HG03442 (cell line): ENCODE measurements at regions not wholly inside any gene's neighbourhood (a gene's known extent, or its start where the extent isn't known, plus 50 kb on each side); places are given as distances from the start of the nearest gene placed in this dataset.

ENCODE experiments used
- ATAC-seq: cut with Tn5 transposase; IDR thresholded peaks from one replicate; pipeline ENCODE4 v1.9.1; 2021; ENCODE audit warnings: mild to moderate bottlenecking, moderate library complexity; ENCODE audit not compliant: unreplicated experiment

DNA sequence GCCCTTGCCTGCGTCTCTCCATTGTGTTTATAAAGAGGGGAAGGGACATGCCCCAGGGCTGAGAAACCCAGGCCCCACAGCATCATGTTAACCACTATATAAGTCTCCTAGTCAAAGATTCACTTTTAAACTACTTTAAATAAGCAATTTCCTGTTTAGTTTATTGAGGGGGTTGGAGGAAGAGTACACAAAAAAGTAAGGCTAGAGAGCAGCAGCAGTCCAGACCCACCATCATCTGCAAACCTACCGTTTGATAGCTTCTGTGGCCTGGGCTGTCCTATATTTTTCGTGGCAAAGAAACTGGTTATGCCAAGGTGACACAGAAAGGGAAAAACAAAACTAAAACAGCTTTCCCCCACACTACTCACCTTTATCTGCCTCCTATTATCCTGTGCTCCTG, 646.1 kb downstream of the IRS1 start:
- no peak for ATAC-seq

DNA sequence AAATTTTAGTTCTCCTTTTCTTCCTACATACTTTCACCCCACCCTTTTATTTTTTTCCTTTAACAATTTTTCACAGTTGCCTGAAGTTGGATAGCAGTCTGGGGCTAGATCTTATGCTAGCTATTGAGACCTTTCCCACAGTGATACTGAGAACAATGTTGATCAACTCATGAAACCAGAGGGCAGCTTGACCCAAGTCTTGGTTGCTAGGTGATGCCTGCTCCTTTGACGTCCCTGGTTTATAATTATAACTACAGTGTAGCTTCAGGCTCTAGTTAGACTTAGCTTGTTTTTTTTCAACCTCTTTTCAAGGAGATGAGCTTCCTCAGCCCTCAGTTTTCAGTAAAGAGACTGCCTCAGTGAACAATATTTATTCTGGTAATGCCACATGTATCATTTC, 648.5 kb downstream of the IRS1 start:
- no peak for ATAC-seq

DNA sequence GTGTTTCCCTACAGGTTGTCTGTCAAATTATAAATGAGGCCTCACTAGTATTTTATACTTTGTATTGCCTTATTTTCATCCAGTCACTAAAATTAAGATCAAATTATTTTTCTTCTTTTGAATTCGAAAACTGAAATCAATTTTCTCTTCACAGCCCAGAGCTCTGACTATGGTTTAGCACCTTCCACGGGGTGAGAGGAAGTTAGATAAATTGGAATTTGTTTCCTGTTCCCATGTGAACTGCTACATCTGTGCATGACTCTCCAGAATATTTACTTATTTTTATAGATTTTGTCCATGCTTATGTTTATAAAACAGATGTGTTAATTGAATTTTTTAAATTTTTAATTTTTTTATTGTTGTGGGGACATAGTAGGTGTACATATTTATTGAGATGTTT, 656.5 kb downstream of the IRS1 start:
- ATAC-seq = no peak

DNA sequence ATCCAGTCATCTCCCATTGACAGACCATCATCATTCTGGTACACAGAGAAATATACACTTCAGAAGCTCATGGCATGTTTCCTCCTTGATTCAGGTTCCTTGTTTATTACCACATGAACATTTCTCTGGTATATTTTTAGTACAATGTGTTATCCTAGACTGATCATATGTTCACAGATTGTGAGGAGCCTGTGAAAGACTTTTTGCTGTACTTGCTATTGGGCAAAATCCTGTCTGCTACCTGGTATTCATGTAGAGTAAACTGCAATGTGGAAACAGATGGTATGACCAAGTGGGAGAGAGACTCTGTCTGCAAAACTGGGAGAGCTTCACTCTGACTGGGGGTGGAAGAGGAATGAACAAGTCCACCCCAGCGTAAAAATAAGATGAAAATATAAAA, 657.2 kb downstream of the IRS1 start:
- ATAC-seq = no peak

DNA sequence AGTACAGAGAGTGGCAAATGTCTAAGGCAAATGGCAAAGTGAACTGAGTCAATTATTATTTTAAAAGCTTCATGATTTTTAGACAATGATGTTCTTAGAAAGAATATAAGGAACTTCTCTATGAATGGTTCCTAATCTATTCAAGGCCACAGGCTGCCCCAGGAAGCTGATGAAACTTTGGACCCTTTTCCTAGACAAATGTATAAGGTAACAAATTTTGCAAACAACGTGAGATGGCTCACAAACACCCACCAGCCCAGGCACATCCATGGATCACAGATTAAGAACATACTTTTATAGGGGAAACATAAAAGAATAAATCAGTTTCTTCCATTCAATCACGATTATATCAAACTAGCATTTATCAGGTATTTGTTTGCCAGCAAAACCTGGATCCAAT, 659.0 kb downstream of the IRS1 start:
- no peak for ATAC-seq

DNA sequence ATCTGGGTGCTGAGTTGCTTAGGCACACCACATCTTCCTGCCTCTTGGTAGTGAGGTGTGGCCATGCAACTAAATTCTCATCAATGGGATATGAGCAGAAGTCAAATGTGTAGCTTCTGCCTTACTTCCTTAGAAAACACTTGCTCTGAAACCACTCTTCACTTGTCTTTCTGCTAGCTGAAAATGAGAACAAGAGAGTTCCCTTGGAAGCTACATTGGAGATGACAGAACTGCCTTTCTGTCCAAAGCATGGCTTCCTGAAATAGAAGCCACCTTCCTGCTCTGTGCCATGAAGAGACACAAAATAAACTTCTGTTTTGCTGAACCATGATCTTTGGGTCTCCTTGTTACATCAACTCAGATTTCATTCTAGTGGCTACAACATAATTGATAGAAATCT, 659.9 kb downstream of the IRS1 start:
- ATAC-seq = no peak

DNA sequence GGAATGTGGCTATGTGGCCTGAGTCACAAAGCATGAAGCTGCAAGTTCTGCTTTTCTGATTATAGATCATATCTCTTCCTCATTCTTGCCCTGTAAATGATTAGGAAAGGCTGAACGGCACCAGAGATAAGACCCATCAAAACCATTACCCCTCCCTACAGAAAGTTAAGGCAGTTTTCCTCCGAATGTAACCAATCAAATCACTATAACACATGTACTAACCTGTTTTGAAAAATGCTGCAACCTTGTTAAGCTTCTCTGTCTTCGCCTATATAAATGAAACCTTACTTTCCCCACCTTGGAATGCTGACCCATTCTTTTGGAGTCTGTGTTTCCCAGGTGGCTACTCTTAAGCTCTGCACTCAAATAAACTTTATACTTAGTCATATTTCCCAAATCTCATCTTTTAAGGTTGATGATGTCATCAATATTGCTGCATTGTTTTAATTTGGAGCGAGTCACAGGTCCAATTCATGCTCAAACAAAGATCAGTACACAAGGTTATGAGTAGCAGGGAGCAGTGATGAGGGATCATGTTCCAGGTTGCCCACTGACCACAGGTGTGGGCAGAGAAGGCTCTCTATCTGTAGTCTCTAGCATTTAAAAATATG, 662.3 kb downstream of the IRS1 start:
- ATAC-seq = peak; percentile 35

DNA sequence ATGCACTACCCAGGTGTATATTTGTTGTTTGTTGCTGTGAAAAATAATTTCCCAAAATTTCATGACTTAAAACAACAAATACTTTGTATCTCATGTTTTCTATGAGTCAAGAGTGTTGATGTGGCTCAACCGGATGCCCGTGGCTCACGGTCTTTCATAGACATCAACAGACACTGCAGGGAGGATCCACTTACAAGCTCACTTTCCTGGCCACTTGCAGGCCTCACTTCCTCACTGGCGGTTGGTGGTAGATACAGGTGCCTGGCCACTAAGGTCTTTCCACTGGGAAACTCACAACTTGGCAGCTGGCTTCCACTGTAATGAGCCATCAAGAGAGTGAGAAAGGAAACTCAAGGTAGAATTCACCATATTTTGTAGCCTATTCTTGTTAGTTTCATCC, 662.9 kb downstream of the IRS1 start:
- peak; percentile 60 for ATAC-seq

DNA sequence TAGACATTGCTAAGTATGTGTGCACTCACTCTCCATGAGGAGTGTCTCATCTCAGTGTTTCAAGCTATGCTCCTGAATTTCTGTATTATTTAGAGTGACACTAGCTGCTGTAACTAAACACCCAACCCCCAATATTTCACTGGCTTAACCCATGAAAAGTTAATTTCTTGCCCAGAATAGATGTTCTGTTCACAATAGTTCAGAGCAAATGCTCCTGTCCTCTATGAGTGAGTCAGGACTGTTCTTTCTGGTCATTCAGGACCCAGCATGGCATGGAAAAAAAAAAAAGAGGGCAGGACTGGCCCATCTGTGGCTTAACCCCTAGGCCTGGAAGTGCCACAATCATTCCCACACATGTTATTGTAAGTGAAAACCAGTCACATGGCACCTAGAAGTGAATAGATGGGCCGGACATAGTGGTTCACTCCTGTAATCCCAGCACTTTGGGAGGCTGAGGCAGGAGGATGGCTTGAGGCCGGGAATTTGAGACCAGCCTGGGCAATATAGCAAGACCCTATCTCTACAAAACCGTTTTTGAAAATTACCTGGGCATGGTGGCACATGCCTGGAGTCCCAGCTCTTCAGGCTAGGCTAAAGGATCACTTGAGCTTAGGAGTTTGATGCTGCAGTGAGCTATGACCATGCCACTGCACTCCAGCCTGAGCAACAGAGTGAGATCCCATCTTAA, 663.6 kb downstream of the IRS1 start:
- no peak for ATAC-seq

DNA sequence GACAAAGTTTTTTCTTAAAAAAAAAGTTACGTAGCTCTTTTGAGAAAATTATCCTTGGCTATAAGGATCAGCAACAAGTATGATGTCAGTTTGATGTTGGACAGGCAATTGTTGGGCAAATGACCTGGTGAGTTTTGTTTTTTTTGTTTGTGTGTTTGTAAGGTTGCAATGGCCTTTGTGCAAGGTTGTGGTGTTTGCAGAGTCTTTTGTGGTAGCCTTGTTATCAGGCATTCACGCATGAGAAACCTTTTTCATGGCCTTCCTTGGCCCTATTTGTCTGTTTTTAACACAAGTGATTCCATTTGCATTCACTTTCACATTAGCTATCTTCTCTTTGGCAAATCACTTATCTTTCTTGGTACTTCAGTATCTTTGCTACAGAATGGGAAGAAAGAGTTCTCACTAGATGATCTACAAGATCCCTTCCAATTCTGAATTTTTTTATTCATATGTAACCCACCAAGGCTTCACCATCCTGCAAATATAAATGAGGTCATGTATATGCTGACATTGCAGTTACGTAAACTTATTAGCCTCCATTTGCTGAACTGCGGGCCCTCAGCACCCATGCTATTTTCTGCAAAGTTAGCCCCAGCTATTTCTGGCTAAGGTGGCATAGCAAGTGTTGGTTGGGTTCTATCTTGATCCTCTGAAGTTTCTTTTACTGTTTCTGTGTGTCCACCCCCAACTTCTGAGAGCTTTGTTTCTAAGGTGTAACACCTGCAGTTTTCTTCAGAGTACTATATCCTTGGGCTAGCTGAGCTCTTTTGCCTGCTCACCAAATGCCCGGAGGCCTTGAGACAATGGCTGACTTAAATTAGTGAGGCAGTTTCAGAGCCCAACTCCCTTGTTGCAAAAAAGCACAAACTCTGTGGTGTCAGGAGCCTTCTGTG, 667.1 kb downstream of the IRS1 start:
- ATAC-seq = no peak

DNA sequence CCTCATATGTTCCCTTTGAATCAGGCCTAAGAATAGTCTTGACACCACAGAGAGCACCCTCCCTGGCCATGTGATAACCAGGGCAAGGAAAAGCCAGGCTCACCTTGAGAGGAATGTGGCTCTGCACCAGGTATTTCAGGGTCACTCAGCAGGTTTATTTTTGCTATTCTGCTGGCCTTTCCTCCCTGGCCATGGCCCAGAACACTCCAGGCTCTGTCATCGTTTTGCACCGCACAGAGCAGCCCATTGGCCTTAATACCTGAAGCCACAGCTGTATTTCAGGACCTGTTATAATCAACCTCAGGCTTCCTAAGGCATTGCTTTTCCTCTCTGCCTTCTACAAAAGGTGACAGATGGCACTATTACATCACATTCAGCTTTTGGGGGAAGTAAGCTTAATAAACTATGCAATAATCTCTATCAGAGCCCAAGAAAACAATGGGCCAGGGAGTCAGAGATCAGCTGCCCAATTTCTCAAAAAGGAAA, 668.3 kb downstream of the IRS1 start:
- ATAC-seq = no peak

DNA sequence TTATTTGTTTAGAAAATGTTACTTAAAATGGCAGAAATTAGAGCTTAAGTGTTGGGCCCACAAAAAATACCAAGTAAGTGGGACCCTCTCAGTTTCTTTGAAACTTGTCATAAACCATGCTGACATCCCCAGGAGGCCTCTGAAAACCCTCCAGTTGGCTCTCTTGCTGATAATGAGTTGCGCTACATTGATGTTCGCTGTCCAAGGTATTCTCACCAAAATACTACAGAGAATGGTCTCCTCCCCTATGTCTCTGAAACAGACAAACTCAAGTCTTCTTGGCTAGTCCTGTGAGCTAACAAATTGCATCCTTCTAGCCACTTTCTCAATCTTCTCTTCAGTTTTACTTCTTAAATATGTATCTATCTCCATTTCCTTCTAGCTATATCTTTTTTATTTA, 669.4 kb downstream of the IRS1 start:
- ATAC-seq = no peak

DNA sequence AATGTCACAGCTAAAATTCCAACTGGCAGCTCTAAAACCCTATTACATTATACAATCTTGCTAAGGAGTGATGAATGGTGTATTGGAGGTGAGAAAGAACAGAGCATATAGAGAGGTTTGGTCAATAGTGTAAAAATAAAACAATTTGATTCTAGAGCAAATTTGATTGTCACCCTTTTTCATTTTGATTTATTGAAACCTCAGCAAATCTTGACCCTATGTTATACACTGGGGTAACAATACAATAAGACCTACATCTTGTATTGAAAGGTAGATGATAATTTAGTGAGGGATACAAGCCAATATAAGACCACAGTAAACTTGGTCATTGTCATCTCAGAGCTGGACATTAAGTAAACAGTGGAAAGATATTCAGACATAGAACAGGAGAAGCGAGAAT, 671.9 kb downstream of the IRS1 start:
- no peak for ATAC-seq

DNA sequence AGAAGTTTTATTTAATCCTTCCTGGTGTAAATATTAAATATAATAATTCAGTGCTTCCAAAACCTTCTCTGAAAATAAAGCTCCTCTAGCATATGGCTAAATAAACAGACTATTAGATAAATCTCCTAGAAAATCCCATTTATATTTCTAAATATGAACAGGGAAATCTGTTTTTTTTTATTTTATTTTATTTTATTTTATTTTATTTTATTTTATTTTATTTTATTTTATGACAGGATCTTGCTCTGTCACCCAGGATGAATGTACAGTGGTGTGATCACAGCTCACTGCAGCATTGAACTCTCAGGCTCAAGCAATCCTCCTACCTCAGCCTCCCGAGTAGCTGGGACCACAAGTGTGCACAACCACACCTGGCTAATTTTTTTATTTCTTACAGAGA, 673.5 kb downstream of the IRS1 start:
- no peak for ATAC-seq

DNA sequence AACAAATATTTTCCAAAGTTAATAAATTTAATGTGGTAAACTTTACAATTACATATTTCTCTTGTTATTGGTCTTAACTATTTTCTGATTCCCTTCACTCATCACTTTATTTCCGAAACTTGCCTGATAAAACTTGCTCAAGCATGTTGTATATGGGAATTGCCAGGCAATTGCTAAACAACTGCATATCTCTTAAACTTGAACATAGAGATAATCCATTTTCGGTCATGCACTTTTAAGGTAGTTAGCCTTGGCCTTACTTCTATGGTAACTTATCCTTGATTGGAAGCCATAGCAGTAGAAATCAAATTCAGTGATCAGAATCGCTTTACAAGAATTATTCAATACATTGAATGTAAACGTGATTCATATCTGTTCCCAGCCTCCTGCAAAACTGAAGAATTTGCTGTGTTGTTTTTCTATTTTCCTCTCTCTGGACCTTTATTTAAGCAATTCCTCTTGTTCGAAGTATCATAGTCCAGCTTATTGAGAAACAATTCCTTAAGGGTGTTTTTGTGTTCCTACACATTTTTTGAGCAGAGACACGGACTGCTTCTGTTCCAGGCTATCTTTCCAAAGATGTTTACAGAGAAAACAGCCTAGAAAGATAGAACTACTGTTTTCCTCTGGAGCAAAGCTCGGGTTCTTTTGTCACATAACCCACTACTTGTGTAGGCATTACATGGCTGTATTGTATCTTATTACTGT, 674.3 kb downstream of the IRS1 start:
- ATAC-seq = no peak

DNA sequence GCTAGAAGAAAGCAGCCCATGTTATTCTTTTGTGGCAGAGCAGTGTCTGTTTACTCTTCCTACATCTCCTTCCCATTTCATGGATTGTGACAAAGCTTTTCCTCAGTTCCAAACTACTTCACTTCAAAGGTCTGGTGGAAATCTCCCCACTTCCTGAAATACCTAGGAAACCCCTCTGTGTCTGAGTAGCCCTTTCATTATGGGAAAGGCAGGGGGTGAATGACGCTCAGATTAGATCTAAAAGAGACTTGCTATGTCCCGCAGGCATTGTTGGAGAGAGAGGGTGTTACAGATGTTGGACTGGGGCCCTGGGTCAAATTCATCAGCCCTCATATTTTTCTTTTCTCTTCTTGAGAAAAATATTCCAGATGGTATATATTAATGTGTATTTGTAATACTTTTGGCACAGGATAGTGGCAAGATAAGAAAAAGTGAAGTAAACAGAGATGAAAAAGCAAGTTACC, 675.0 kb downstream of the IRS1 start:
- ATAC-seq = no peak

DNA sequence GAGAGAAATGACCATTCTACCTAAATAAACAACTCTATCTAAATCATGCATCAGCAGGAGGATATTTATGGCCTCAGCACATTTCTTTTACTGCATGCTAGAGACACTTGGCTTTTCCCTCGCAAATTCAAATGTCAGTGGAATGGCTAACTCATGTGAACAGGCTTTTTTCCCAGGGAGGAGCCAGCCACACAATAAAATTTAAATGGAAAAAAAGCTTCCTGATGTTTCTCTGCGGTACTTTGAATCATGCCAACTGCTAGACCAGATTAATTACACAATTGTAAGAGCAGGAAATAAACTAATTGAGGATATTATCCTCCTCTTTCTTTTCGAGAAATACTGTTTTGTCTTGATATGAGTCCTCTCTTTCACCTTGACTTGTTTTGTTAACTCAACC, 676.3 kb downstream of the IRS1 start:
- no peak for ATAC-seq

DNA sequence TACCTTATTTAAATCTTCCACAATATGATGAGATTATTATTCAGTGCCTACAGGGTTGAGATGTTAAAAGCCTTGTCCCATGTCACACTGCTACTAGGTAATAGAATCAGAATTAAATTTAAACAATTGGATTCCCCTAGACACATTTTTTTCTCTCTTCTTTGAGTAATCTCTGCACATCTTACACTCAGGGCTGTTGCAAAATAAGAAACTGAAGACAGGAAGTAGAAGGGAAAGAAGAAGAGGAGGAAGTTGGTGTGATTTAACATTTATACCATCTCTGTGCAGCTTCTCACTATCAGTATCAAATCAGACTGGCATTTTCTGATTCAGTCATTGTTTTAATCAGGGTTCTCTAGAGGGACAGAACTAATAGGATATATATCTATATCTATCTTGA, 677.6 kb downstream of the IRS1 start:
- no peak for ATAC-seq

DNA sequence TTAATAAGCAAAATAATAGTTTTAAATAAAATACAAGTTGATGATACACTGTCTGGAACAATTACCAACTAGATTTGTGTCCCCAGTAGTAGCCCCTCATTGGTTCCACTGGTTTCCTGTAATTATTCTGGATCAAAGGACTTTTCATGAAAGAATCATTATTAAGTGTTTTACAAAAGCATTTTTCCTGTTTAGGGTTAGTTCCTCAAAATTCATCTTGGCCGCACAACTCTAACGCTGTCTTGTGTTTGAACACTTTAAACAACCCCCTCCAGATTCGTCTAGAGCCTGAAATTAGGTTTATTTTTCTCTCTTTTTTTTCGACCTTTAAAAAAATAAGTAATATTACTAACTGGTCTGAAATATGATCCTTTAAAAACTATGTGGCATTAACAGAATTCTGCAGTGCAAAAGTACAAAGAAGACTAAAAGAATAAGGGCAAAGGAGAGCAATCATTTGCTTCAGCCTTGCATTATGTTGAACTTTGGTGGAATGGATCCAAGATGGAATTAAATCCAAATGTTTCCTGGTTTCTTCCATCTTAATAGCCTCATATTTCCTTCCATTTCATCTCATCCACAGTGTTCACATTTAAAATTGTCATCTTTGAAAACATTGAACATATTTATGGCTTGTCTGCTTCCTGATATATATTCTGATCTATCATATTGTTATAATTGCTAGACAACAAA, 678.4 kb downstream of the IRS1 start:
- ATAC-seq = no peak
